Omental fat pad (tissue), 3 donors: ENCODE measurements at regions not wholly inside any gene's neighbourhood (a gene's known extent, or its start where the extent isn't known, plus 50 kb on each side); places are given as distances from the start of the nearest gene placed in this dataset.

Experiments
- ATAC-seq: fragments of 150-250 bp; one replicate; pipeline ENCODE4 v1.9.1; 2016; ENCODE audit warnings: mild to moderate bottlenecking, moderate library complexity; ENCODE audit not compliant: low FRiP score
- DNase-seq: peaks from one replicate; pipeline ENCODE4 v3.0.0-alpha.2; 2019; ENCODE audit warnings: low spot score
- CTCF ChIP-seq, 3 donors: fragments of 450-650 bp; IDR thresholded peaks; one replicate each; pipeline ENCODE4 v1.5.1; 2016 to 2017; ENCODE audit warnings: antibody characterized with exemption in 3 of 3, mild to moderate bottlenecking in 3 of 3, moderate library complexity in 2 of 3

GRCh38 chr1:73781251-73781650 lies 416.7 kb downstream of the LRRIQ3 start:
- no peak for DNase-seq
- no peak for TF ChIP-seq CTCF (IDR thresholded peaks at IDR 0.05)
- ATAC-seq, result no peak

GRCh38 chr1:73778471-73778870 lies 419.5 kb downstream of the LRRIQ3 start:
- ATAC-seq (no peak), DNase-seq (no peak)
- no peak for TF ChIP-seq CTCF (IDR thresholded peaks at IDR 0.05)

- ATAC-seq, result no peak
- DNase-seq, result no peak
- TF ChIP-seq CTCF (IDR thresholded peaks at IDR 0.05), result no peak
Observed at GRCh38 chr1:73775896-73776295, 422.1 kb downstream of the LRRIQ3 start.

GRCh38 chr1:73772941-73773340 lies 425.0 kb downstream of the LRRIQ3 start:
- ATAC-seq (no peak), DNase-seq (no peak)
- no peak for TF ChIP-seq CTCF (IDR thresholded peaks at IDR 0.05)

GRCh38 chr1:73771396-73771795 lies 426.6 kb downstream of the LRRIQ3 start:
- ATAC-seq (no peak), DNase-seq (no peak)
- TF ChIP-seq CTCF (IDR thresholded peaks at IDR 0.05), result no peak

- ATAC-seq, result no peak
Observed at GRCh38 chr1:73770109-73770905, 427.7 kb downstream of the LRRIQ3 start.

More at GRCh38 chr1:73770109-73770905, 427.7 kb downstream of the LRRIQ3 start:
- no peak for DNase-seq
- TF ChIP-seq CTCF (IDR thresholded peaks at IDR 0.05), result no peak
